Lower lobe of right lung (tissue), 2 donors: ENCODE measurements at regions not wholly inside any gene's neighbourhood (a gene's known extent, or its start where the extent isn't known, plus 50 kb on each side); places are given as distances from the start of the nearest gene placed in this dataset.

Experiments used
- ATAC-seq, 2 donors: fragments of 200-7000 bp; cut with Tn5 transposase; one replicate each; pipeline ENCODE4 v1.9.1; 2020 to 2022; ENCODE audit warnings: mild to moderate bottlenecking in 2 of 2, moderate library complexity in 2 of 2
- DNase-seq: peaks from one replicate; pipeline ENCODE4 v3.0.0-alpha.2; 2020
- H3K27ac ChIP-seq: fragments of 200-600 bp; one replicate; pipeline ENCODE4 v1.8.0; 2022
- H3K27me3 ChIP-seq: fragments of 200-600 bp; one replicate; pipeline ENCODE4 v1.8.0; 2022; ENCODE audit warnings: low read depth
- H3K36me3 ChIP-seq: fragments of 200-600 bp; one replicate; pipeline ENCODE4 v1.8.0; 2022; ENCODE audit warnings: mild to moderate bottlenecking
- H3K4me1 ChIP-seq: fragments of 200-600 bp; one replicate; pipeline ENCODE4 v1.8.0; 2022
- H3K4me3 ChIP-seq: fragments of 200-600 bp; one replicate; pipeline ENCODE4 v1.8.0; 2022; ENCODE audit warnings: mild to moderate bottlenecking
- H3K9me3 ChIP-seq: fragments of 200-600 bp; one replicate; pipeline ENCODE4 v1.8.0; 2022
- intact Hi-C: fragments of 100-400 bp; cut with DNase I; formaldehyde crosslinking; loops from one replicate; pipeline ENCODE4 v1.11.0; 2022
- TF ChIP-seq, protein P1 (sequence below): fragments of 200-600 bp; IDR thresholded peaks from one replicate; pipeline ENCODE4 v1.8.0; 2022; ENCODE audit warnings: antibody characterized with exemption, mild to moderate bottlenecking
- donor health status: DM: no; HTN: yes; CAD: no; lungs with severe emphysema.

DNA sequence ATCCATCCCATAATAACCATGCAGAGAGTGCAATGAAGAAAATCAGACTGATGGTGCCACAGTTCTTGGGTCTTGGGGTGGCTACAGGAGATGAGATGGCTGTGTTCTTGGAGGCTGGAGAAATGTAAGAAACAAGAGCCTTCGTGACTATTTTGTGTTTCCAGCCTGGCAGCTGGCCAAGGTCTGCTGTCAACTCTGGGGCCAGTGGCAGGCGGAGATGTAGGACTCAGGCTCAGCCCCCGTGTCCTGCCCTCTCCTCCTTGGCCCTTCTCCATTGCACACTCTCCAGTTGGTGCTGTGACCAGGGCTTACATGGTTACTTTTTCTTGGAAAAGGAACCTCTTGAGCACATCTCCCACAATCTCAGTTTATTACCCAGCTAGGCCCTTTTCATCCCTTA is 235.4 kb downstream of the DMRT2 start:
- Histone ChIP-seq H3K9me3 (no peaks in the 10 kb centered on the region), H3K4me3 (no peak overlapping the region), H3K27ac (no peak overlapping the region), H3K36me3 (no peaks in the 10 kb centered on the region), H3K27me3 (no peaks in the 10 kb centered on the region), H3K4me1 (no peaks in the 10 kb centered on the region)
- no peak for DNase-seq
- TF ChIP-seq, protein P1, sequence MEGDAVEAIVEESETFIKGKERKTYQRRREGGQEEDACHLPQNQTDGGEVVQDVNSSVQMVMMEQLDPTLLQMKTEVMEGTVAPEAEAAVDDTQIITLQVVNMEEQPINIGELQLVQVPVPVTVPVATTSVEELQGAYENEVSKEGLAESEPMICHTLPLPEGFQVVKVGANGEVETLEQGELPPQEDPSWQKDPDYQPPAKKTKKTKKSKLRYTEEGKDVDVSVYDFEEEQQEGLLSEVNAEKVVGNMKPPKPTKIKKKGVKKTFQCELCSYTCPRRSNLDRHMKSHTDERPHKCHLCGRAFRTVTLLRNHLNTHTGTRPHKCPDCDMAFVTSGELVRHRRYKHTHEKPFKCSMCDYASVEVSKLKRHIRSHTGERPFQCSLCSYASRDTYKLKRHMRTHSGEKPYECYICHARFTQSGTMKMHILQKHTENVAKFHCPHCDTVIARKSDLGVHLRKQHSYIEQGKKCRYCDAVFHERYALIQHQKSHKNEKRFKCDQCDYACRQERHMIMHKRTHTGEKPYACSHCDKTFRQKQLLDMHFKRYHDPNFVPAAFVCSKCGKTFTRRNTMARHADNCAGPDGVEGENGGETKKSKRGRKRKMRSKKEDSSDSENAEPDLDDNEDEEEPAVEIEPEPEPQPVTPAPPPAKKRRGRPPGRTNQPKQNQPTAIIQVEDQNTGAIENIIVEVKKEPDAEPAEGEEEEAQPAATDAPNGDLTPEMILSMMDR: no peak
- ATAC-seq: no peak
- intact Hi-C loops: no loop called here

DNA sequence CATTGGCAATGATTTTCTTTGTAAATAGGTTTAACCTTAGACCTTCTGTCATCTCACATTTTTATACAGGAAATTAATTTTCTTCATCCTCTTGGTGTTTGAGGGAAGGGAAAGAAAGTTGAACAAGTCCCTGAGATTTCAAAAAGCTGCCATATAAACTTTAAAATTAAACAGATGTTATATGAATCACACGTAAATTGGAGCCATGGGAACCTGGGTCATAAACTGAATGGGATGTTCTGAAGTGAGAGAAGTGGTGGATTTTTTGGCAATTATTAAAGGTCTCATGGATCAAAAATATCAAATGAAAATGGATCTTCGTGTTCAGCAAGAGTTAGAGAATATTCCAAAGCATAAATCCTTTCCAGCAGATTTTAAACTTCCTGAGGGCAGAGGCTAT is 242.2 kb downstream of the DMRT2 start:
- Histone ChIP-seq H3K4me3 (no peak overlapping the region), H3K27ac (no peak overlapping the region), H3K36me3 (no peaks in the 10 kb centered on the region), H3K27me3 (no peaks in the 10 kb centered on the region), H3K9me3 (no peaks in the 10 kb centered on the region), H3K4me1 (no peaks in the 10 kb centered on the region)
- TF ChIP-seq, protein P1: no peak
- no peak for ATAC-seq
- no peak for DNase-seq
- intact Hi-C loops: no loop called here

DNA sequence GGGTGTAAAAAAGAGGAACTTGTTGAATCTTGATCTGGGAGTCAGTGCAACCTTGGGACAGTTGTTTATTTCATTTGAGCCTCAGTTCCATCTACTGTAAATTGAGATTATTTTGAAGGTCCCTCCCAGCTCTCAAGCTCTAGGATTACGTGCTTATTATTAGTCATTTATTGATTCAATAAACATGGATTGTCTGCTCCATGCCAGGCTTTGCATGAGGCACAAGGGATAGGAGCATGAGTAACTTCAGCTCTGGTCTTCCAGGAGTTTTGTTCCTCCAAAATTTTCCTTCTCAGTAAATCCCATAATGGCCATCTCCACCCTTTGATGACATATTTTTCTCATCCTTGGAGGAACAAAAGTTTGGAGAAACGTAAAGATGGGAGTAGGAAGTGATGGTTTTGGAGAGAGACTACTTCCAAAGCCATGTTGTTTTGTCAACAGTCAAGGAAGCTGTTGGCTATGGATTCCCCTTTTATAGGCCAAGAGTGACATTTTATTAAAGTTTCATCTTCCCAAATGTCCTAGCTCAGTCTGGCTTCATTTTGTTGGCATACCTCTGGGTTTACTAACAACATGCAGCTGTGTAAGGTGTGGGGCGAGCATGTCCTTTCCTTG is 244.6 kb downstream of the DMRT2 start:
- no peaks in the 10 kb centered on the region for H3K36me3 ChIP-seq
- DNase-seq (no peak), ATAC-seq (no peak)
- no peaks in the 10 kb centered on the region for H3K9me3 ChIP-seq
- TF ChIP-seq, protein P1: no peak
- intact Hi-C loops: no loop called here
- no peak overlapping the region for H3K4me3 ChIP-seq
- no peak overlapping the region for H3K27ac ChIP-seq
- H3K4me1 ChIP-seq: no peaks in the 10 kb centered on the region
- no peaks in the 10 kb centered on the region for H3K27me3 ChIP-seq

DNA sequence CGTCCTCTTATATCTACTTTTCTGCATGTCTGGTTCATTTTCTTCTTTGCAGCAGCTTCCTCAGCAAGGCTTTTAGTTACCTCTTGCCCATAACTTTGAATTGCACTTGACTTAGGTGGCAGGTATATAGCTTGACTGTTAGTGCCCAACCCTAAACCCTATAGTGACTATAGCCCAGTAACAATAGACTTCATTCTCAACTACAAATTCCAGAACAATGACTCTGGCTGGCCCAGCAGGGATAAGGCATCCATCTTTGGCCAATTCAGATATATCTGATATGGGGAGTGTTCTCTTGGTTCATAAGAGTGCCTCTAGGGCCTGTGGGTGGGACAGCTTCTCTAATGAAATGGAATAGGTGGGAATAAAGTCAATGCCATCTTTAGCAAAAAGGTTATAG is 246.2 kb downstream of the DMRT2 start:
- H3K9me3 ChIP-seq: no peaks in the 10 kb centered on the region
- TF ChIP-seq, protein P1: no peak
- no peak for ATAC-seq
- H3K4me1 ChIP-seq: no peaks in the 10 kb centered on the region
- DNase-seq: no peak
- no peaks in the 10 kb centered on the region for H3K36me3 ChIP-seq
- no peak overlapping the region for H3K27ac ChIP-seq
- H3K4me3 ChIP-seq: no peak overlapping the region
- no peaks in the 10 kb centered on the region for H3K27me3 ChIP-seq
- intact Hi-C loops: no loop called here

DNA sequence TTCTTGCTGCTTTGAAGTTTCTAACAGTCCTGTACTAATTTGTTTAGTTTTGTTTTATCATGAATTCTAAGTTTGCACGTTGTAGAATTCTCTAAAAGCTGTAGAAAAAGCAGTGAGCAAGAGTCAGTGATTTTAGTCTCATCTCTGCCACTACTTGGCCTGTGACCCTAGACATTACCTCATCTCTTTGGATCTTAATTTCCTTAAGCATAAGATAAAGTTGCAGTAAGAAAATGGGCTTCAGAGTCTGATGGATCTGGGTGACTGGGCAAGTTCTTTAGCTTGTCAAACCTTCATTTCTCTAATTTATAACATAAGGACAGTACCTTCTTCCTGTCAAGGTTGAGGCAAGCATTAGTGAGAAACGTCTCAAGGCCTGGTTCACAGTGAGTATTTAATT is 247.9 kb downstream of the DMRT2 start:
- ATAC-seq (no peak), DNase-seq (no peak)
- no peak overlapping the region for H3K27ac ChIP-seq
- H3K4me1 ChIP-seq: no peaks in the 10 kb centered on the region
- intact Hi-C loops: no loop called here
- TF ChIP-seq, protein P1: no peak
- no peaks in the 10 kb centered on the region for H3K9me3 ChIP-seq
- H3K4me3 ChIP-seq: no peak overlapping the region
- H3K36me3 ChIP-seq: no peaks in the 10 kb centered on the region
- H3K27me3 ChIP-seq: no peaks in the 10 kb centered on the region

DNA sequence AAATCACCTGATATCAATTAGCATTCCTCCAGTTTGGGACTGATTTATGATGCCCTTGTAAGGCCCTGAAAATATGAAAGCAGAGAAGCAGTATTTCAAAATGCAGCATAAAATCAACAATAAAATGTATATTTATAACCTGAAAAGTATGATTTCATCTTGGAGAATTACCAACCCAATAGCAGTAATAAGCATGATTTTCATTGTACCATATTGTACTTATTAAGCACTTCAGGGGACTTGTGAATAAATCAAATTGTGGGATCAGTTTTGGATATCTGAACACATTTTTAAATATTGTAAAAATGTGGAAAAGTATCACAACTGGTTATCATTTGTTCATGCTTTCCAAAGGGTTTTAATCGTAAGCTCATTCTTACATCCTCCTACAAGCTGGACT is 250.8 kb downstream of the DMRT2 start:
- intact Hi-C loops: no loop called here
- H3K4me1 ChIP-seq: no peaks in the 10 kb centered on the region
- TF ChIP-seq, protein P1: no peak
- ATAC-seq (no peak), DNase-seq (no peak)
- H3K36me3 ChIP-seq: no peaks in the 10 kb centered on the region
- H3K27ac ChIP-seq: no peak overlapping the region
- no peaks in the 10 kb centered on the region for H3K27me3 ChIP-seq
- no peaks in the 10 kb centered on the region for H3K9me3 ChIP-seq
- no peak overlapping the region for H3K4me3 ChIP-seq
